HG03175 (cell line): ENCODE measurements at regions not wholly inside any gene's neighbourhood (a gene's known extent, or its start where the extent isn't known, plus 50 kb on each side); places are given as distances from the start of the nearest gene placed in this dataset.
A peak's percentile ranks its signal among the peaks of the same experiment; 100 is the strongest.

Experiments
- ATAC-seq: cut with Tn5 transposase; IDR thresholded peaks from one replicate; pipeline ENCODE4 v1.9.1; 2021; ENCODE audit warnings: mild to moderate bottlenecking, moderate library complexity; ENCODE audit not compliant: unreplicated experiment

DNA sequence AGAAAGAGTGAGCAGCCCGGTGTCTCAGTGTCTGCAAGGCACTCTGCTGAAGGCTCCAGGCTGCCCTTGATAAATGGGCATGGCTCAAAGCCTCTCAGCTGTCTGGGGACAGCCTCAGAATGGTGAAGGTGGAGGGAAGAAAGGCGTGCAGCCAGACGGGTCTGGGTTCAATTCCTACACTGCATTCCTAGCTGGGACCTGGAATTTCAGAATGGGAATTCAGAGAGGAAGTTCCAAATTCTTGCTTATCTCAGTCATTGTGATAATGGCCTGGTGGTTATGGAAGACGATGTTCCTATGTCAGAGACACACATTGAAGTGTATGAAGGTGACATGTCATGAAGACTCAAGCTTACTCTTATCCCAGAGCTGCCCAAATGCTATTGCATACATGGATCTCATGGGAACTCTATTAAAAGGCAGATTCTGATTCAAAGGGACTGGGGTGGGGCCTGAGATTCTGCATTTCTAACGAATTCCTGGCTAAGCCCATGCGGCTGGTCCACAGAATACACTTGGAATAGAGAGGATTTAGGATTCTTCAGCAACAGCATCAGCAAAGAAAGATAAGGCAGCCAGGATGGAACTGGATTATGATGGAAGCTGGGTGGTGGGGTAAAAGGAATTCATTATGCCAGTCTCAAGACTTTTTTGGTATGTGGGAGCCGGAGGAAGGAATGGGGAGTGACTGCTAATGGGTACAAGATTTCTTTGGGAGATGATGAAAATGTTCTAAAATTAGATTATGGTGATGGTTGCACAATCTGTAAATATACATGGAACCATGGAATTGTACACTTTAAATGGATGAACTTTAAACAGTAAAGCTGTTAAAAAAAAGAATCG lies 82.6 kb upstream of the ZMIZ1 start:
- no peak for ATAC-seq

DNA sequence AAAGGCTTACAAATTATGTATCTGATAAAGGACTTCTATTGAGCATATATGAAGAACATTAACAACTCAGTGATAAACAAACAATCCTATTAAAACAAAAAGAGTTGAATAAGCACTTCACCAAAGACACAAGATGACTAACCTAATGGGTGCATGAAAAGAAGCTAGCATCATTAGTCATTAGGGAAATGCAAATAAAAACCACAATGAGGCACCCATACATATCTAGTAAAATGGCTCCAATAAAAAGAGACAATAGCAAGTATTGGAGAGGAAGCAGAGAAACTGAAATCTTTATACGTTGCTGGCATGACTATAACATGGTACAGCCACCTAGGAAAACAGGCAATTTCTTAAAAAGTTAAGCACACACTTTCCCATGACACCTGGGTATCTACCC lies 77.6 kb upstream of the ZMIZ1 start:
- peak; percentile 62 for ATAC-seq

- no peak for ATAC-seq
Observed at GRCh38 chr10:78992333-78992732, 76.4 kb upstream of the ZMIZ1 start.

GRCh38 chr10:78993261-78993945 lies 75.4 kb upstream of the ZMIZ1 start:
- no peak for ATAC-seq

- ATAC-seq = no peak
Observed at GRCh38 chr10:78995987-78996791, 72.6 kb upstream of the ZMIZ1 start.

DNA sequence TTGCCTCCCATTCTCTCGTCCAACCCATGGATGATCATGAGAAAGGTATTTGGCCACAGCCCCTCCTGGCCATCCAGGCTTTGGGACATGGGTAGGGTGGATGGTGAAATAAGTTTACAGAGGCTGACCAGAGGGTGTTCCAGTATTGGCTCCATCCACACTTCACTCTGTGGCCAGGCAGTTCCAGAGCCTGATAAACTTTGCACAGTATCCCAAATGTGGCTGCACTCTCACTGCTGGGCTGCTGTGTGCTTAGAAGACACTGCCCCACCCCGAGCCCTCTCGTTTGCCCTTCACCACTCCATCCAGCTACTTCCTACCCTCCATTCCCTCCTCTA lies 72.0 kb upstream of the ZMIZ1 start:
- ATAC-seq = no peak

DNA sequence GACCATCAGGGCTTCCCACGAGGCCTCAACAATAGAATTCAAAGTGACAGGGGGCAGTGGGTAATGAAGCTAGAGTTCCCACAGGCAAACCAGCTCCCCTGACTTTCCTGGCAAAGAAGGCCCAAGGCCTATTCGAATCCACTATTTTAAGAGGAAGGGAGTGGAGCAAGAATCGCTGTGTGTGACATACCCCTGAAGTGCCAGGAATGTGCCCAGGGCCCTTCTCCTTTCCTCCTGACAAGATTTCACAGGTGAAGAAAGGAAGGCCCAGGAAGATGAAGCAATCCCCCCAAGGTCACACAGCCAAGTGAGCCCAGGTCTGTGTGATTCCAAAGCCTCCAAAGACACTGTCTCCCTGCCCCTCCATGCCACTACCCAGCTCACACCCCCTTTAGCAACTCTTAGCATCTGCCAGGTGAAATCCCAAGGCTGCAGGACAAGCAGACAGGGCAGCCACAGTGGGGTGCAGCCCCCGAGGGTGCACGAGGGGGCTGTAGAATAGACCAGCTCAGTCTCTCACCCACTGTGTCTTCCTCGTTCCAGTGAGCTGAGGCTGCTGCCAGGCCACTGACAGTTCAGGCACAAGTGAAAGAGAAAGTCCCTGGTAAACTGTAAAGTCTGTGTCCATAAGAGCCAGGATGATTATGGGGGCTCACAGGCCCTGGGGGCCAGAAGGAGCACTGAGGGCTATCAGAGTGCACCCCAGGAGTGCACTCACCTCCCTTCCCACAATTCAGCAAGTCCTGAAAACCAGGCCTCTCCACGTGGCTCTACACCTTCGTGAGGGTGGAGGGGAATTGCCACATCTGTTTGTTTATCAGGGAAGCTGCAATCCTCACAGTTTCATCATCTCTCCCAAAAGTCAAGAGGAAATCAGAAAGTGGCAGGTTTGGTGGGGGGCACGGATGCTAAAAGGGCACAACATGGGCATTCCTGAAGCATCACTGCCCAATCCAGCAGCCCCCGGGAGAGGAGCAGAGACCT lies 70.8 kb upstream of the ZMIZ1 start:
- ATAC-seq = no peak

DNA sequence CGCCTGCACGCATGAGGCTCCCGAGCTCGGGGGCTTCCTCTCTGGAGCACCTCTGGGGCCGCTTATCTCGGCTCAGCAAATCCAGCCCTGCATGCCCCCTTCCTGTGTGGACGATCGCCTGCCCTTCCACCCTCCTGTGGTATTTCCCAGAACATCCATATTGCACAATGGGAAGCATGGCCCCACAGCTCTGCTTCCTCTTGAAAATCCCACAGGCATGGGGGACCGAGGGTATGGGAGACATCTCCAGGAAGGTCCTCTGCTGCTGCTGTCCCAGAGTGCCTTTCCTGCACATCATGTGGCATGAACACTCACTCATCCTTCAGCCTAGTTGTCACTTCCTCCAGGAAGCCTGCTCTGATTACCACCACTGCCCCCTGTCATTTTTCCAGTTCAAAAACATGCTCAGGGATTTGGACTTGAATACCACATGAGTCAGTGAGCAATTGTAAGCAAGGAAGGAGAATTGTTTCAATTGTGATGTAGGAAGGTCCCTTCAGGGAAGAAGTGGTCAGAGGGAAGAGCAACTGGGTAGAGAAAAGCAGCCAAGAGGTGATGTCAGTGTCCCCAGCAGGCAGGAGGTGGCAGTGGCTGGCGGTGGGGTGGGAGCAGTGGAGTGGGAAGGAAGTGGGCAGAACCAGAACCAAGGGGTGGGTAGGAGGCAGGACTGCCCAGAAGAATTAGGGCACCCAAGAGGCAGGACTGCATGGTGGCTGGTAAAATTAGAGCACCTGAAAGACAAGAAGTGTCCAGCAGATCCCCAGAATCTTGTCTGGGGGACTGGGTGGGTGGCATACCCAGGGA lies 67.5 kb upstream of the ZMIZ1 start:
- ATAC-seq = no peak

- no peak for ATAC-seq
Observed at GRCh38 chr10:79002336-79002735, 66.4 kb upstream of the ZMIZ1 start.

GRCh38 chr10:79003183-79004100 lies 65.3 kb upstream of the ZMIZ1 start:
- ATAC-seq = no peak

DNA sequence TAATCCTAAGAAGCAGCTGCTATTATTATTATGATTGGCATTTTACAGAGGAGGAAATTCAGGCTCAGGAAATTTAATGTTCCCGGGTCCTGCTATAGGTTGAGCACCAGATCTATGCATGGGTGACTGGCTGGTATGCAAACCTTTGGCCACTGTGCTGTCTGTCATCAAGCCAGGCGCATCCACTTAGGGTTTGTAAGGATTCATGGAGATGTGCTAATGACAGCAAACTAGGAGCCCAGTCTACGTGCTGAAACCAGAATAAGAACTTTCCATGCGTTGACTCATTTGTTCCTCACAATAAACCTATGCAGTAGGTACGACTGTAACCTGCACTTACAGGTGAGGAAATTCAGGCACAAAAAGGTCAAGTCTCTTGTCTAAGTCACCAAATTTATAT lies 64.5 kb upstream of the ZMIZ1 start:
- ATAC-seq = no peak

DNA sequence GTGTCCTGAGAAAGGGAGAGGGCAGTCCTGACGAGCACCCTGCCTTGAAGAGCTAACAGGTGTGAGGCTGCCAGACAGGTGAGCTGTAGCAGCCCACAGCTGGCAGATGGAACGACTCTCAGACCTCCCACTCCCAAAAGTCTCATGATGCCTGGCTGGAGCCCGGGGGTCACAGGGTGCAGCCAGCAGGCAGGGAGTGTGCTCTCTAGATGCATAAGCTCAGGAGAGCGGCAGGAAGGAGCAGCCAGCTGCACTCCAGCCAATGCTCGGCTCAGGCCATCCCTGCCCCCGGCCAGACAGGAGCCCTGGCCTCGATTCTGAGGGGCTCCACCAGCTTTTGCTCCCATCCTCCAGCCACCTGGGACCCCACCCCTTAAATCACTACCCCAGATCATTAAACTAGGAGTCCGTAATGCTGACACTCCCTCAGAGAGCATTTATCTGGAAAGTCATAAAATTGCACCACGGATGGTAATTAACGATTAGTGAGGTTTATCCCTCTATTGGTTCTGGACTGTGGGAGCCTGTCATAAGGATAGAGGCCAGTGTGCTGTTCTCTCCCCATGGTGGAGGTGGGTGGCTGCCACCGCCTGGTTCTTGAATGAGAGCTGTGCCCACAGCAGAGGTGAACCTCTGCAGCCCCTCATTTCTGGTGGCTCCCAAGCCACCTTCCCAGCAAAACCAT lies 63.5 kb upstream of the ZMIZ1 start:
- ATAC-seq = no peak

GRCh38 chr10:79007018-79007417 lies 61.7 kb upstream of the ZMIZ1 start:
- no peak for ATAC-seq

- ATAC-seq = no peak
Observed at GRCh38 chr10:79007421-79008319, 61.1 kb upstream of the ZMIZ1 start.

- no peak for ATAC-seq
Observed at GRCh38 chr10:79009145-79009544, 59.6 kb upstream of the ZMIZ1 start.

DNA sequence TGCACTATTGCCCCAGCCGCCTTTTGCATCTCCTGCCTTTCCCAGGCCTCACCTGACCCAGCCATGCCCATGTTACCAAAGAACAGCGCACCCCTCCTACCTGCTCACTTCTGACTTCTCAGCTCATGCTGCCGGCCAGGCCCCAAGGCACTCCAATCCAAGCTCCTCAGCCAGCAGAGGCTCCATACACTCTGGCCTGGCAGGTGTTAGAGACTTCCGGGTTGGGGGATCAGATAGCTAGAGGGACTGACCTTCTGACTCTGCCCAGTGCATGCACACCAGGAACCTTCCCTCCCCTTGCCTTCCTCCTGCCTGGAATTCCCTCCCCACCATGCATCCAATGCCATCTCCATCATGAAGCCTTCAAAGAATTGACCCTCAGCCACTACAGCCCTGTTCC lies 56.2 kb upstream of the ZMIZ1 start:
- ATAC-seq = no peak

GRCh38 chr10:79013406-79013987 lies 55.3 kb upstream of the ZMIZ1 start:
- no peak for ATAC-seq
